Liver (tissue), 8 donors: ENCODE measurements at regions not wholly inside any gene's neighbourhood (a gene's known extent, or its start where the extent isn't known, plus 50 kb on each side); places are given as distances from the start of the nearest gene placed in this dataset.

Experiments used
- DNase-seq: peaks from one replicate; pipeline ENCODE4 v3.0.0-alpha.2; 2017; ENCODE audit warnings: low spot score
- H3K27ac ChIP-seq, 2 donors: one replicate each; pipeline ENCODE4 v1.7.0; 2013; ENCODE audit warnings: inconsistent platforms in 2 of 2, low read length in 2 of 2, control low read depth in 1 of 2, low read depth in 1 of 2, mild to moderate bottlenecking in 1 of 2
- H3K27me3 ChIP-seq, 4 donors: one replicate each; pipeline versions ENCODE4 v1.6.1 to v1.7.0; 2013; ENCODE audit warnings: low read length in 3 of 4, inconsistent platforms in 1 of 4, mild to moderate bottlenecking in 1 of 4, moderate library complexity in 1 of 4; ENCODE audit not compliant: control insufficient read depth in 4 of 4, insufficient read depth in 4 of 4
- H3K36me3 ChIP-seq, 4 donors: one replicate each; pipeline versions ENCODE4 v1.6.1 to v1.7.0; 2013; ENCODE audit warnings: low read length in 3 of 4, mild to moderate bottlenecking in 3 of 4, low read depth in 1 of 4, moderate library complexity in 1 of 4; ENCODE audit not compliant: control insufficient read depth in 4 of 4, insufficient read depth in 3 of 4
- H3K4me1 ChIP-seq, 4 donors: one replicate each; pipeline versions ENCODE4 v1.6.1 to v1.7.0; 2013; ENCODE audit warnings: low read length in 3 of 4, mild to moderate bottlenecking in 3 of 4, moderate library complexity in 1 of 4; ENCODE audit not compliant: control insufficient read depth in 4 of 4, insufficient read depth in 4 of 4
- H3K4me3 ChIP-seq, 3 donors: one replicate each; pipeline versions ENCODE4 v1.6.1 to v1.7.0; 2013; ENCODE audit warnings: low read length in 3 of 3, control low read depth in 1 of 3, low read depth in 1 of 3, mild to moderate bottlenecking in 1 of 3
- H3K9ac ChIP-seq, 2 donors: one replicate each; pipeline ENCODE4 v1.7.0; 2013; ENCODE audit warnings: low read length in 2 of 2, mild to moderate bottlenecking in 2 of 2, moderate library complexity in 2 of 2, control low read depth in 1 of 2, low read depth in 1 of 2
- H3K9me3 ChIP-seq, 4 donors: one replicate each; pipeline versions ENCODE4 v1.6.1 to v1.7.0; 2013; ENCODE audit warnings: low read length in 3 of 4; ENCODE audit not compliant: control insufficient read depth in 4 of 4
- ATF3 ChIP-seq: IDR thresholded peaks from 2 replicates; pipeline ENCODE4 v1.6.1; 2016; ENCODE audit warnings: antibody characterized with exemption
- CTCF ChIP-seq: fragments of 150-350 bp; IDR thresholded peaks from 2 replicates; pipeline ENCODE4 v1.5.1; 2017; ENCODE audit warnings: improper control_type of control experiment, low read depth, low read length; ENCODE audit not compliant: missing input control
- EGR1 ChIP-seq, 2 donors: IDR thresholded peaks; 2 replicates each; pipeline ENCODE4 v1.6.1; 2016 to 2018; ENCODE audit warnings: antibody characterized with exemption in 2 of 2, low read depth in 2 of 2
- FOXA1 ChIP-seq: IDR thresholded peaks from 2 replicates; pipeline ENCODE4 v1.6.1; 2016; ENCODE audit warnings: antibody characterized with exemption
- FOXA2 ChIP-seq: IDR thresholded peaks from 2 replicates; pipeline ENCODE4 v1.6.1; 2016; ENCODE audit warnings: antibody characterized with exemption
- GABPA ChIP-seq, 2 donors: IDR thresholded peaks in 1 of 2; conservative IDR thresholded peaks in 1 of 2; 2 replicates each; pipeline ENCODE4 v1.6.1; 2016; ENCODE audit warnings: antibody characterized with exemption in 2 of 2, mild to moderate bottlenecking in 1 of 2, moderate library complexity in 1 of 2
- HNF4A ChIP-seq, 2 donors: conservative IDR thresholded peaks; 2 replicates each; pipeline ENCODE4 v1.6.1; 2016; ENCODE audit warnings: antibody characterized with exemption in 2 of 2, mild to moderate bottlenecking in 2 of 2
- HNF4G ChIP-seq: IDR thresholded peaks from 2 replicates; pipeline ENCODE4 v1.6.1; 2016; ENCODE audit warnings: antibody characterized with exemption
- JUND ChIP-seq, 2 donors: IDR thresholded peaks; 2 replicates each; pipeline ENCODE4 v1.6.1; 2016; ENCODE audit warnings: antibody characterized with exemption in 2 of 2
- MAX ChIP-seq: IDR thresholded peaks from 2 replicates; pipeline ENCODE4 v1.6.1; 2016; ENCODE audit warnings: antibody characterized with exemption
- NR2F2 ChIP-seq: IDR thresholded peaks from 2 replicates; pipeline ENCODE4 v1.6.1; 2016; ENCODE audit warnings: antibody characterized with exemption
- RAD21 ChIP-seq, 2 donors: IDR thresholded peaks; 2 replicates each; pipeline ENCODE4 v1.6.1; 2016; ENCODE audit warnings: antibody characterized with exemption in 2 of 2, mild to moderate bottlenecking in 2 of 2
- REST ChIP-seq: IDR thresholded peaks from 2 replicates; pipeline ENCODE4 v1.6.1; 2016; ENCODE audit warnings: antibody characterized with exemption, mild to moderate bottlenecking
- RXRA ChIP-seq, 2 donors: IDR thresholded peaks; 2 replicates each; pipeline ENCODE4 v1.6.1; 2017 to 2018; ENCODE audit warnings: antibody characterized with exemption in 2 of 2, mild to moderate bottlenecking in 1 of 2
- SP1 ChIP-seq: IDR thresholded peaks from 2 replicates; pipeline ENCODE4 v1.6.1; 2018; ENCODE audit warnings: antibody characterized with exemption, mild to moderate bottlenecking
- TAF1 ChIP-seq: conservative IDR thresholded peaks from 2 replicates; pipeline ENCODE4 v1.6.1; 2016; ENCODE audit warnings: antibody characterized with exemption, mild to moderate bottlenecking
- YY1 ChIP-seq: IDR thresholded peaks from 2 replicates; pipeline ENCODE4 v1.6.1; 2016; ENCODE audit warnings: antibody characterized with exemption, mild to moderate bottlenecking
- ZBTB33 ChIP-seq: IDR thresholded peaks from 2 replicates; pipeline ENCODE4 v1.6.1; 2016; ENCODE audit warnings: antibody characterized with exemption
- WGBS: extraction: QIAGEN DNeasy Blood & Tissue Kit; methylation state at CpG from one replicate; pipeline ENCODE4 v1.1.7; 2013; 5-methylcytosine and 5-hydroxymethylcytosine counted together
- donor health status: healthy.
- donor health status: healthy.
- donor health status: healthy.
- donor health status: healthy.
- donor health status: healthy.

- Histone ChIP-seq H3K4me1 (no peaks in the 10 kb centered on the region), H3K27ac (no peak overlapping the region), H3K9ac (no peak overlapping the region), H3K4me3 (no peak overlapping the region), H3K36me3 (no peaks in the 10 kb centered on the region), H3K27me3 (peaks cover 0 to 1% (median 0%) of the 10 kb centered on the region in 4 donors), H3K9me3 (peaks cover 0 to 2% (median 0%) of the 10 kb centered on the region in 4 donors)
- DNase-seq: no peak
- 77% methylated on average over 5 of the region's 5 CpGs for WGBS
- TF ChIP-seq TAF1 (no peak), FOXA2 (no peak), GABPA (IDR thresholded peaks at IDR 0.05 in 1 of 2, conservative IDR thresholded peaks at IDR 0.05 in 1 of 2) (no peak), HNF4A (conservative IDR thresholded peaks at IDR 0.05) (no peak), FOXA1 (no peak), YY1 (no peak), HNF4G (no peak), CTCF (no peak), REST (no peak), ATF3 (no peak), NR2F2 (no peak), RAD21 (IDR thresholded peaks at IDR 0.05) (no peak), EGR1 (IDR thresholded peaks at IDR 0.05; ENCODE audit: low read depth in 2 of 2) (no peak)
Measured at GRCh38 chr7:84538268-84538667, 343.7 kb upstream of the SEMA3A start.

GRCh38 chr7:84536271-84536870 lies 341.8 kb upstream of the SEMA3A start:
- H3K9me3 ChIP-seq: no peaks in the 10 kb centered on the region
- no peak overlapping the region for H3K4me3 ChIP-seq
- no peak for DNase-seq
- H3K27ac ChIP-seq: no peak overlapping the region
- peaks cover 0 to 2% (median 0%) of the 10 kb centered on the region in 4 donors for H3K27me3 ChIP-seq
- H3K9ac ChIP-seq: no peak overlapping the region
- H3K36me3 ChIP-seq: no peaks in the 10 kb centered on the region
- H3K4me1 ChIP-seq: no peaks in the 10 kb centered on the region
- TF ChIP-seq CTCF: no peak
- no peak for TF ChIP-seq RAD21 (IDR thresholded peaks at IDR 0.05)
- no peak for TF ChIP-seq JUND (IDR thresholded peaks at IDR 0.05)
- no peak for TF ChIP-seq RXRA (IDR thresholded peaks at IDR 0.05)
- no peak for TF ChIP-seq REST
- no peak for TF ChIP-seq HNF4G
- TF ChIP-seq HNF4A (conservative IDR thresholded peaks at IDR 0.05): no peak
- no peak for TF ChIP-seq NR2F2
- TF ChIP-seq GABPA (IDR thresholded peaks at IDR 0.05 in 1 of 2, conservative IDR thresholded peaks at IDR 0.05 in 1 of 2): no peak
- TF ChIP-seq YY1: no peak
- TF ChIP-seq ZBTB33: no peak
- no peak for TF ChIP-seq TAF1
- TF ChIP-seq MAX: no peak
- TF ChIP-seq SP1: no peak
- no peak for TF ChIP-seq EGR1 (IDR thresholded peaks at IDR 0.05; ENCODE audit: low read depth in 2 of 2)
- 59% methylated on average over 3 of the region's 3 CpGs for WGBS
